Keratinocyte (primary cell): ENCODE measurements at regions not wholly inside any gene's neighbourhood (a gene's known extent, or its start where the extent isn't known, plus 50 kb on each side); places are given as distances from the start of the nearest gene placed in this dataset.

Experiments
- DNase-seq: peaks from one replicate; pipeline ENCODE4 v3.0.0-alpha.2; 2011; ENCODE audit warnings: low read depth, missing footprints, low spot score
- FAIRE-seq: peaks from 2 replicates; lab custom pipeline; 2011; peaks lifted over from hg19 to GRCh38; lab: Jason Lieb, UNC
- H2AFZ ChIP-seq: 2 replicates; pipeline ENCODE4 v1.6.0; 2012; ENCODE audit warnings: low read length, control low read depth, inconsistent platforms; ENCODE audit not compliant: control insufficient read depth
- H3K27ac ChIP-seq: 2 replicates; pipeline ENCODE4 v1.5.1; 2011; ENCODE audit warnings: low read length; ENCODE audit not compliant: control insufficient read depth, insufficient read depth
- H3K27me3 ChIP-seq: 3 replicates; pipeline ENCODE4 v1.6.0; 2011; ENCODE audit warnings: low read length; ENCODE audit not compliant: control insufficient read depth, insufficient read depth; ENCODE audit errors: extremely low read depth
- H3K36me3 ChIP-seq, 2 experiments: 2 replicates in 1 of 2; 3 replicates in 1 of 2; pipeline ENCODE4 v1.5.1; 2011; ENCODE audit warnings: low read length in 2 of 2, mild to moderate bottlenecking in 1 of 2; ENCODE audit not compliant: control insufficient read depth in 2 of 2, insufficient read depth in 2 of 2; ENCODE audit errors: extremely low read depth in 1 of 2
- H3K4me1 ChIP-seq: 3 replicates; pipeline ENCODE4 v1.5.1; 2011; ENCODE audit warnings: low read length; ENCODE audit not compliant: control insufficient read depth, insufficient read depth; ENCODE audit errors: extremely low read depth
- H3K4me2 ChIP-seq: 3 replicates; pipeline ENCODE4 v1.6.0; 2011; ENCODE audit warnings: low read depth, low read length; ENCODE audit not compliant: control insufficient read depth, insufficient read depth; ENCODE audit errors: extremely low read depth
- H3K4me3 ChIP-seq, 3 experiments: fragments of 200-600 bp in 1 of 3; sonication (generic) in 1 of 3; 2 replicates in 2 of 3; 3 replicates in 1 of 3; pipeline ENCODE4 v1.5.1; 2011 to 2016; ENCODE audit warnings: low read length in 3 of 3, mild to moderate bottlenecking in 3 of 3, control low read depth in 2 of 3, inconsistent platforms in 1 of 3, low read depth in 1 of 3, mixed read lengths in 1 of 3, mixed run types in 1 of 3, moderate library complexity in 1 of 3; ENCODE audit not compliant: control insufficient read depth in 2 of 3, insufficient read depth in 2 of 3; ENCODE audit errors: extremely low read depth in 1 of 3
- H3K79me2 ChIP-seq: 2 replicates; pipeline ENCODE4 v1.6.0; 2012; ENCODE audit warnings: low read length; ENCODE audit not compliant: control insufficient read depth, insufficient read depth
- H3K9ac ChIP-seq: 3 replicates; pipeline ENCODE4 v1.6.0; 2011; ENCODE audit warnings: low read length; ENCODE audit not compliant: control insufficient read depth, insufficient read depth; ENCODE audit errors: extremely low read depth
- H3K9me1 ChIP-seq: 3 replicates; pipeline ENCODE4 v1.6.0; 2011; ENCODE audit warnings: low read length; ENCODE audit not compliant: control insufficient read depth, insufficient read depth; ENCODE audit errors: extremely low read depth
- H3K9me3 ChIP-seq: 2 replicates; pipeline ENCODE4 v1.5.1; 2012; ENCODE audit warnings: low read depth, low read length; ENCODE audit not compliant: control insufficient read depth
- H4K20me1 ChIP-seq: 3 replicates; pipeline ENCODE4 v1.6.0; 2011; ENCODE audit warnings: low read length; ENCODE audit not compliant: control insufficient read depth, insufficient read depth; ENCODE audit errors: extremely low read depth
- EZH2 ChIP-seq: IDR thresholded peaks from one replicate; pipeline ENCODE4 v1.6.1; 2012; ENCODE audit warnings: inconsistent platforms, mild to moderate bottlenecking, low read length, moderate library complexity
- dilution Hi-C: fragments of 300-500 bp; cut with MboI; formaldehyde crosslinking; loops from one replicate; pipeline ENCODE4 v1.7.0; 2020; ENCODE audit warnings: low sequenced_read_pairs; ENCODE audit not compliant: extremely low pct_ligation_motif_present
- TF ChIP-seq, protein P1 (sequence below), 3 experiments: IDR thresholded peaks in 1 of 3; conservative IDR thresholded peaks in 1 of 3; optimal IDR thresholded peaks in 1 of 3; 2 replicates in 2 of 3; 3 replicates in 1 of 3; pipeline versions ENCODE3 to v1.5.1; 2011; ENCODE audit warnings: low read length in 3 of 3, mild to moderate bottlenecking in 3 of 3, moderate library complexity in 2 of 3, control low read depth in 1 of 3, inconsistent platforms in 1 of 3; ENCODE audit not compliant: insufficient read depth in 2 of 3; ENCODE audit errors: extremely low read depth in 1 of 3

- no peak overlapping the region for H2AFZ ChIP-seq
- H3K27ac ChIP-seq, result no peak overlapping the region
- H3K9me1 ChIP-seq, result no peaks in the 10 kb centered on the region
- no peaks in the 10 kb centered on the region for H3K79me2 ChIP-seq
- TF ChIP-seq, protein P1, sequence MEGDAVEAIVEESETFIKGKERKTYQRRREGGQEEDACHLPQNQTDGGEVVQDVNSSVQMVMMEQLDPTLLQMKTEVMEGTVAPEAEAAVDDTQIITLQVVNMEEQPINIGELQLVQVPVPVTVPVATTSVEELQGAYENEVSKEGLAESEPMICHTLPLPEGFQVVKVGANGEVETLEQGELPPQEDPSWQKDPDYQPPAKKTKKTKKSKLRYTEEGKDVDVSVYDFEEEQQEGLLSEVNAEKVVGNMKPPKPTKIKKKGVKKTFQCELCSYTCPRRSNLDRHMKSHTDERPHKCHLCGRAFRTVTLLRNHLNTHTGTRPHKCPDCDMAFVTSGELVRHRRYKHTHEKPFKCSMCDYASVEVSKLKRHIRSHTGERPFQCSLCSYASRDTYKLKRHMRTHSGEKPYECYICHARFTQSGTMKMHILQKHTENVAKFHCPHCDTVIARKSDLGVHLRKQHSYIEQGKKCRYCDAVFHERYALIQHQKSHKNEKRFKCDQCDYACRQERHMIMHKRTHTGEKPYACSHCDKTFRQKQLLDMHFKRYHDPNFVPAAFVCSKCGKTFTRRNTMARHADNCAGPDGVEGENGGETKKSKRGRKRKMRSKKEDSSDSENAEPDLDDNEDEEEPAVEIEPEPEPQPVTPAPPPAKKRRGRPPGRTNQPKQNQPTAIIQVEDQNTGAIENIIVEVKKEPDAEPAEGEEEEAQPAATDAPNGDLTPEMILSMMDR (optimal IDR thresholded peaks at IDR 0.05 in 1 of 3, IDR thresholded peaks at IDR 0.05 in 1 of 3, conservative IDR thresholded peaks at IDR 0.05 in 1 of 3; ENCODE audit: extremely low read depth in 1 of 3, insufficient read depth in 2 of 3, low read length in 3 of 3), result no peak
- TF ChIP-seq EZH2, result no peak
- peaks cover 18% of the 10 kb centered on the region for H3K4me1 ChIP-seq
- no peaks in the 10 kb centered on the region for H4K20me1 ChIP-seq
- H3K9ac ChIP-seq, result no peak overlapping the region
- no peaks in the 10 kb centered on the region for H3K9me3 ChIP-seq
- DNase-seq (no peak), FAIRE-seq (no peak)
- no peaks in the 10 kb centered on the region for H3K27me3 ChIP-seq
- no peaks in the 10 kb centered on the region for H3K36me3 ChIP-seq
- H3K4me2 ChIP-seq, result no peak overlapping the region
- H3K4me3 ChIP-seq, result no peak overlapping the region
- dilution Hi-C loops, result no loop called here
Observed at GRCh38 chr11:86120807-86121206, 51.9 kb upstream of the PICALM start.

- Histone ChIP-seq H3K4me3 (no peak overlapping the region), H3K79me2 (no peaks in the 10 kb centered on the region), H3K4me2 (no peak overlapping the region), H3K27me3 (no peaks in the 10 kb centered on the region), H3K36me3 (no peaks in the 10 kb centered on the region), H3K27ac (no peak overlapping the region), H3K9ac (no peak overlapping the region), H4K20me1 (no peaks in the 10 kb centered on the region), H3K4me1 (peaks cover 25% of the 10 kb centered on the region), H3K9me3 (no peaks in the 10 kb centered on the region), H2AFZ (no peak overlapping the region), H3K9me1 (no peaks in the 10 kb centered on the region)
- dilution Hi-C loops, result no loop called here
- FAIRE-seq, result no peak
- no peak for DNase-seq
- TF ChIP-seq, protein P1 (optimal IDR thresholded peaks at IDR 0.05 in 1 of 3, IDR thresholded peaks at IDR 0.05 in 1 of 3, conservative IDR thresholded peaks at IDR 0.05 in 1 of 3; ENCODE audit: extremely low read depth in 1 of 3, insufficient read depth in 2 of 3, low read length in 3 of 3), result no peak
- no peak for TF ChIP-seq EZH2
Observed at GRCh38 chr11:86119906-86120305, 51.0 kb upstream of the PICALM start.
